OCI-LY1 (cell line): ENCODE measurements at regions not wholly inside any gene's neighbourhood (a gene's known extent, or its start where the extent isn't known, plus 50 kb on each side); places are given as distances from the start of the nearest gene placed in this dataset.

Source experiments
- H2AFZ ChIP-seq: fragments of 200-600 bp; sonication (generic), shearing (Covaris generic); 2 replicates; pipeline ENCODE4 v1.6.0; 2014; ENCODE audit warnings: antibody characterized with exemption, mild to moderate bottlenecking, low read length
- H3F3A ChIP-seq: fragments of 200-600 bp; sonication (generic), shearing (Covaris generic); 2 replicates; pipeline ENCODE4 v1.6.0; 2014; ENCODE audit warnings: mild to moderate bottlenecking, antibody characterized with exemption, low read length, moderate library complexity; ENCODE audit not compliant: insufficient read depth
- H3K27ac ChIP-seq: fragments of 200-600 bp; sonication (generic); 2 replicates; pipeline ENCODE4 v1.5.1; 2014; ENCODE audit warnings: low read length, mixed run types, mild to moderate bottlenecking, low read depth; ENCODE audit not compliant: poor library complexity, severe bottlenecking
- H3K27me3 ChIP-seq: fragments of 200-600 bp; sonication (generic); 2 replicates; pipeline ENCODE4 v1.6.0; 2014; ENCODE audit warnings: antibody characterized with exemption, mild to moderate bottlenecking, low read length, moderate library complexity; ENCODE audit not compliant: insufficient read depth
- H3K36me3 ChIP-seq: fragments of 200-600 bp; sonication (generic); 2 replicates; pipeline ENCODE4 v1.6.1; 2014; ENCODE audit warnings: mild to moderate bottlenecking, antibody characterized with exemption, low read length, moderate library complexity, mixed read lengths; ENCODE audit not compliant: insufficient read depth
- H3K4me1 ChIP-seq: fragments of 200-600 bp; sonication (generic); 2 replicates; pipeline ENCODE4 v1.5.1; 2014; ENCODE audit warnings: mild to moderate bottlenecking, low read length, moderate library complexity; ENCODE audit not compliant: insufficient read depth, severe bottlenecking
- H3K4me2 ChIP-seq: fragments of 200-600 bp; sonication (generic), shearing (Covaris generic); 2 replicates; pipeline ENCODE4 v1.6.1; 2014; ENCODE audit warnings: low read length
- H3K4me3 ChIP-seq: fragments of 200-600 bp; sonication (generic); 2 replicates; pipeline ENCODE4 v1.5.1; 2014; ENCODE audit warnings: low read length, low read depth, mild to moderate bottlenecking, mixed read lengths; ENCODE audit not compliant: poor library complexity, severe bottlenecking
- H3K79me2 ChIP-seq: fragments of 200-600 bp; shearing (Covaris generic); 2 replicates; pipeline ENCODE4 v1.6.1; 2016; ENCODE audit warnings: mixed run types, low read length, mixed read lengths; ENCODE audit not compliant: insufficient read depth
- H3K9ac ChIP-seq: fragments of 200-600 bp; sonication (generic), shearing (Covaris generic); 2 replicates; pipeline ENCODE4 v1.6.1; 2014; ENCODE audit warnings: mild to moderate bottlenecking, low read length, mixed read lengths
- H3K9me2 ChIP-seq: fragments of 200-600 bp; sonication (generic), shearing (Covaris generic); 2 replicates; pipeline ENCODE4 v1.6.1; 2014; ENCODE audit warnings: low read depth, mild to moderate bottlenecking, low read length, mixed read lengths
- H3K9me3 ChIP-seq: fragments of 200-600 bp; shearing (Covaris generic); 2 replicates; pipeline ENCODE4 v1.6.1; 2014; ENCODE audit warnings: low read length, mixed read lengths
- H4K20me1 ChIP-seq: fragments of 200-600 bp; sonication (generic), shearing (Covaris generic); 2 replicates; pipeline ENCODE4 v1.6.0; 2016; ENCODE audit warnings: mild to moderate bottlenecking, low read length; ENCODE audit not compliant: insufficient read depth
- EZH2 ChIP-seq: fragments of 200-600 bp; sonication (generic), shearing (Covaris generic); IDR thresholded peaks from 2 replicates; pipeline ENCODE4 v1.8.0; 2017; ENCODE audit warnings: borderline replicate concordance, mixed run types, mild to moderate bottlenecking, antibody characterized with exemption, low read length, moderate library complexity, mixed read lengths
- TF ChIP-seq, protein P1 (sequence below): fragments of 200-600 bp; sonication (generic), shearing (Covaris generic); IDR thresholded peaks from 2 replicates; pipeline ENCODE4 v1.5.1; 2017; ENCODE audit warnings: mild to moderate bottlenecking, antibody characterized with exemption, low read length, moderate library complexity, mixed read lengths

DNA sequence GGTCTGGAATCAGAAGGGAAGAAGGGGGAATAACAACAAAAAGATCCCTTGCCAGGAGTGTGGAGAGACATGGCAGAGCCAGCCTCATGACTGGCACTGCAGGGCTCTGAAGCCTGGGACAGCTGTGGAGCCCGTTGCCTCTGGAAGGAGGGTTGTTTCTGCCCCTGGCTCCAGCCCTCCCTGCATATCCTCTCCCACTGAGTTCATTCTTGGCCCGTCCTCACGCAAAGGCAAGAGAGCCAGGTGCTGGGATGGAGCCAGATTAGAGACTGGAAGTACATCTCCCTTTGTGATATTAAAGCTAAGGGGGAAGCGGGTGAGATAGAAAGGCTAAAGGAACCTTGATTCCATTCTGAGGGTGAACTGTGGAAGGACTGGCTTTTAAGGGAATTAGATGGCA lies 141.5 kb upstream of the NPVF start:
- Histone ChIP-seq H3F3A (no peaks in the 10 kb centered on the region), H3K4me1 (no peaks in the 10 kb centered on the region), H3K27me3 (0 out of 2 replicates have a peak, but pooled peaks cover 3% of the 10 kb centered on the region), H2AFZ (no peak overlapping the region), H3K79me2 (no peaks in the 10 kb centered on the region), H3K9me3 (peaks cover 8% of the 10 kb centered on the region; the same call in 1 of the 2 replicates), H3K4me3 (no peak overlapping the region), H4K20me1 (no peaks in the 10 kb centered on the region), H3K9me2 (no peaks in the 10 kb centered on the region), H3K9ac (no peak overlapping the region), H3K27ac (no peak overlapping the region), H3K36me3 (no peaks in the 10 kb centered on the region), H3K4me2 (no peak overlapping the region)
- TF ChIP-seq, protein P1, sequence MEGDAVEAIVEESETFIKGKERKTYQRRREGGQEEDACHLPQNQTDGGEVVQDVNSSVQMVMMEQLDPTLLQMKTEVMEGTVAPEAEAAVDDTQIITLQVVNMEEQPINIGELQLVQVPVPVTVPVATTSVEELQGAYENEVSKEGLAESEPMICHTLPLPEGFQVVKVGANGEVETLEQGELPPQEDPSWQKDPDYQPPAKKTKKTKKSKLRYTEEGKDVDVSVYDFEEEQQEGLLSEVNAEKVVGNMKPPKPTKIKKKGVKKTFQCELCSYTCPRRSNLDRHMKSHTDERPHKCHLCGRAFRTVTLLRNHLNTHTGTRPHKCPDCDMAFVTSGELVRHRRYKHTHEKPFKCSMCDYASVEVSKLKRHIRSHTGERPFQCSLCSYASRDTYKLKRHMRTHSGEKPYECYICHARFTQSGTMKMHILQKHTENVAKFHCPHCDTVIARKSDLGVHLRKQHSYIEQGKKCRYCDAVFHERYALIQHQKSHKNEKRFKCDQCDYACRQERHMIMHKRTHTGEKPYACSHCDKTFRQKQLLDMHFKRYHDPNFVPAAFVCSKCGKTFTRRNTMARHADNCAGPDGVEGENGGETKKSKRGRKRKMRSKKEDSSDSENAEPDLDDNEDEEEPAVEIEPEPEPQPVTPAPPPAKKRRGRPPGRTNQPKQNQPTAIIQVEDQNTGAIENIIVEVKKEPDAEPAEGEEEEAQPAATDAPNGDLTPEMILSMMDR: no peak
- no peak for TF ChIP-seq EZH2

DNA sequence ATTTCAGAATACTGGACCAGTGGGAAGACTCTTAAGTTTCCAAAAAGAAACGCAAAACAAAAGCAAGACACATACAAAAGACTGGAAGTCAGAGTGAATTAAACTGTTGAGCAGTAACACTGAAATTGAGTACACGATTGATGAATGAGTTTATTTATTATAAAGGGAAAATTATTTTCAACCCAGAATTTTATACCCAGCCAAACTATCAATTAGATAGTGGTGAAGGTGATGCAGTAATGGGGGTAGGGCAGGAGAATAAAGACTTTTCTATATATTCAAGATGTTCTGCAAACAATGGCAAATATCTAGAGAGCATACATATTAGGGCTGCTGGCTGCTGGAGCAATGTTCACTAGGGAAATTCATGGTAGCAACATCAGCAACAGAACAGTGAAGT lies 143.7 kb upstream of the NPVF start:
- no peak overlapping the region for H2AFZ ChIP-seq
- 0 out of 2 replicates have a peak, but pooled peaks cover 3% of the 10 kb centered on the region for H3K27me3 ChIP-seq
- H3F3A ChIP-seq: no peaks in the 10 kb centered on the region
- no peak overlapping the region for H3K9ac ChIP-seq
- no peaks in the 10 kb centered on the region for H3K9me2 ChIP-seq
- H3K36me3 ChIP-seq: no peaks in the 10 kb centered on the region
- H3K4me2 ChIP-seq: no peak overlapping the region
- no peak overlapping the region for H3K27ac ChIP-seq
- TF ChIP-seq, protein P1: no peak
- TF ChIP-seq EZH2: no peak
- H3K9me3 ChIP-seq: peaks cover 8% of the 10 kb centered on the region; the same call in 1 of the 2 replicates
- no peaks in the 10 kb centered on the region for H3K79me2 ChIP-seq
- no peaks in the 10 kb centered on the region for H3K4me1 ChIP-seq
- H4K20me1 ChIP-seq: no peaks in the 10 kb centered on the region
- H3K4me3 ChIP-seq: no peak overlapping the region

GRCh38 chr7:25375805-25376600 lies 147.7 kb upstream of the NPVF start:
- no peaks in the 10 kb centered on the region for H3K27me3 ChIP-seq
- H3K9me2 ChIP-seq: no peaks in the 10 kb centered on the region
- no peaks in the 10 kb centered on the region for H3K36me3 ChIP-seq
- H3K4me1 ChIP-seq: no peaks in the 10 kb centered on the region
- no peak overlapping the region for H3K4me3 ChIP-seq
- no peaks in the 10 kb centered on the region for H3F3A ChIP-seq
- H3K27ac ChIP-seq: no peak overlapping the region
- no peak overlapping the region for H2AFZ ChIP-seq
- no peak for TF ChIP-seq EZH2
- TF ChIP-seq, protein P1: no peak
- peaks cover 8% of the 10 kb centered on the region; the same call in 1 of the 2 replicates for H3K9me3 ChIP-seq
- H4K20me1 ChIP-seq: no peaks in the 10 kb centered on the region
- H3K4me2 ChIP-seq: no peak overlapping the region
- H3K9ac ChIP-seq: no peak overlapping the region
- no peaks in the 10 kb centered on the region for H3K79me2 ChIP-seq
